CD4-positive, alpha-beta T cell (primary cell): ENCODE measurements at regions not wholly inside any gene's neighbourhood (a gene's known extent, or its start where the extent isn't known, plus 50 kb on each side); places are given as distances from the start of the nearest gene placed in this dataset.

Experiments
- ATAC-seq: fragments of 200-7000 bp; cut with Tn5 transposase; one replicate; pipeline ENCODE4 v1.10.0; 2022; ENCODE audit warnings: mild to moderate bottlenecking; ENCODE audit not compliant: poor library complexity
- CTCF ChIA-PET: fragments of 350-600 bp; sonication (Branson Sonifier 250); formaldehyde crosslinking; loops from one replicate; lab custom pipeline; 2021; ENCODE audit warnings: antibody characterized with exemption, inconsistent platforms; lab: Charles Lee
- POLR2A ChIA-PET: fragments of 350-600 bp; sonication (Branson Sonifier 250); formaldehyde crosslinking; loops from one replicate; lab custom pipeline; 2021; ENCODE audit warnings: antibody characterized with exemption, inconsistent platforms; lab: Charles Lee
- DNase-seq, 14 experiments: peaks; one replicate each; pipeline ENCODE4 v3.0.0-alpha.2; 2013 to 2020; ENCODE audit warnings: mixed read lengths in 2 of 14
- H3K27ac ChIP-seq, 2 donors: one replicate each; pipeline versions ENCODE4 v1.5.1 to v1.7.0; 2013; ENCODE audit warnings: low read length in 2 of 2, low read depth in 1 of 2, mild to moderate bottlenecking in 1 of 2
- H3K27me3 ChIP-seq, 2 experiments: 1 replicate in 1 of 2; 2 replicates in 1 of 2; pipeline versions ENCODE4 v1.6.1 to v1.7.0; 2013; ENCODE audit warnings: low read length in 2 of 2, control low read depth in 1 of 2, mild to moderate bottlenecking in 1 of 2, moderate library complexity in 1 of 2; ENCODE audit not compliant: insufficient read depth in 2 of 2, control insufficient read depth in 1 of 2
- H3K36me3 ChIP-seq: one replicate; pipeline ENCODE4 v1.6.1; 2013; ENCODE audit warnings: low read length, control low read depth; ENCODE audit not compliant: insufficient read depth
- H3K4me1 ChIP-seq: one replicate; pipeline ENCODE4 v1.6.1; 2013; ENCODE audit warnings: low read length, control low read depth; ENCODE audit not compliant: insufficient read depth
- H3K4me3 ChIP-seq: one replicate; pipeline ENCODE4 v1.5.1; 2013; ENCODE audit warnings: mild to moderate bottlenecking, low read length, moderate library complexity
- H3K9me3 ChIP-seq, 2 experiments: 1 replicate in 1 of 2; 2 replicates in 1 of 2; pipeline versions ENCODE4 v1.6.1 to v1.7.0; 2013; ENCODE audit warnings: low read length in 2 of 2, mild to moderate bottlenecking in 2 of 2, control low read depth in 1 of 2, moderate library complexity in 1 of 2; ENCODE audit not compliant: control insufficient read depth in 1 of 2, insufficient read depth in 1 of 2
- H3K27ac Mint-ChIP-seq: one replicate; pipeline ENCODE4 v1.8.0; 2020; ENCODE audit warnings: mixed read lengths
- H3K27me3 Mint-ChIP-seq: one replicate; pipeline ENCODE4 v1.8.0; 2021; ENCODE audit warnings: mixed read lengths
- H3K36me3 Mint-ChIP-seq: one replicate; pipeline ENCODE4 v1.8.0; 2021; ENCODE audit warnings: low read depth, mixed read lengths
- H3K4me1 Mint-ChIP-seq: one replicate; pipeline ENCODE4 v1.8.0; 2021; ENCODE audit warnings: low read depth, mixed read lengths
- H3K4me3 Mint-ChIP-seq: one replicate; pipeline ENCODE4 v1.8.0; 2020; ENCODE audit warnings: mild to moderate bottlenecking, mixed read lengths
- H3K9me3 Mint-ChIP-seq: one replicate; pipeline ENCODE4 v1.8.0; 2020; ENCODE audit warnings: mixed read lengths
- CTCF ChIP-seq: fragments of 200-600 bp; IDR thresholded peaks from one replicate; pipeline ENCODE4 v1.8.0; 2022; ENCODE audit warnings: antibody characterized with exemption, mild to moderate bottlenecking
- intact Hi-C, 2 experiments: fragments of 100-400 bp; cut with DNase I in 1 of 2; cut with micrococcal nuclease in 1 of 2; formaldehyde crosslinking; loops; one replicate each; pipeline versions ENCODE4 v1.15.1 to v1.9.0; 2023 to 2025; cut with DNase I, micrococcal nuclease

GRCh38 chr2:38491436-38491835, 111.3 kb downstream of the HNRNPLL start:
- no peaks in the 10 kb centered on the region for H3K9me3 Mint-ChIP-seq
- no peaks in the 10 kb centered on the region for H3K36me3 Mint-ChIP-seq
- Histone ChIP-seq H3K27me3 (no peaks in the 10 kb centered on the region), H3K9me3 (no peaks in the 10 kb centered on the region), H3K4me3 (no peak overlapping the region), H3K27ac (no peak overlapping the region), H3K4me1 (no peaks in the 10 kb centered on the region), H3K36me3 (no peaks in the 10 kb centered on the region)
- CTCF ChIA-PET = no interaction called here
- ATAC-seq = no peak
- no peak for DNase-seq
- POLR2A ChIA-PET = no interaction called here
- intact Hi-C loops = no loop called here
- no peak overlapping the region for H3K27ac Mint-ChIP-seq
- H3K4me1 Mint-ChIP-seq = no peaks in the 10 kb centered on the region
- no peaks in the 10 kb centered on the region for H3K27me3 Mint-ChIP-seq
- no peak for TF ChIP-seq CTCF
- no peak overlapping the region for H3K4me3 Mint-ChIP-seq

GRCh38 chr2:38489846-38490245, 112.8 kb upstream of the ATL2 start:
- ATAC-seq = no peak
- intact Hi-C loops = no loop called here
- H3K27ac Mint-ChIP-seq = no peak overlapping the region
- no peaks in the 10 kb centered on the region for H3K36me3 ChIP-seq
- no peaks in the 10 kb centered on the region for H3K4me1 Mint-ChIP-seq
- no peaks in the 10 kb centered on the region for H3K27me3 Mint-ChIP-seq
- no peak for DNase-seq
- no peak for TF ChIP-seq CTCF
- ChIA-PET CTCF (no interaction called here), POLR2A (no interaction called here)
- H3K4me3 Mint-ChIP-seq = no peak overlapping the region
- H3K9me3 ChIP-seq = no peaks in the 10 kb centered on the region
- no peaks in the 10 kb centered on the region for H3K36me3 Mint-ChIP-seq
- H3K4me1 ChIP-seq = no peaks in the 10 kb centered on the region
- H3K27me3 ChIP-seq = no peaks in the 10 kb centered on the region
- no peaks in the 10 kb centered on the region for H3K9me3 Mint-ChIP-seq
- no peak overlapping the region for H3K27ac ChIP-seq
- H3K4me3 ChIP-seq = no peak overlapping the region

GRCh38 chr2:38487852-38488251, 110.8 kb upstream of the ATL2 start:
- Histone ChIP-seq H3K4me1 (no peaks in the 10 kb centered on the region), H3K4me3 (no peak overlapping the region), H3K9me3 (no peaks in the 10 kb centered on the region), H3K36me3 (no peaks in the 10 kb centered on the region), H3K27ac (no peak overlapping the region), H3K27me3 (no peaks in the 10 kb centered on the region)
- no peaks in the 10 kb centered on the region for H3K9me3 Mint-ChIP-seq
- POLR2A ChIA-PET = interaction anchor here (0.6 kb wide), 1 partner anchor 10 kb away, joined by 5 read pairs; no protein-coding TSS in a partner anchor
- intact Hi-C loops = no loop called here
- TF ChIP-seq CTCF = no peak
- H3K36me3 Mint-ChIP-seq = no peaks in the 10 kb centered on the region
- H3K27me3 Mint-ChIP-seq = no peaks in the 10 kb centered on the region
- ATAC-seq (no peak), DNase-seq (no peak)
- CTCF ChIA-PET = no interaction called here
- H3K4me3 Mint-ChIP-seq = no peak overlapping the region
- H3K27ac Mint-ChIP-seq = no peak overlapping the region
- H3K4me1 Mint-ChIP-seq = no peaks in the 10 kb centered on the region
